ENCODE measurements at regions not wholly inside any gene's neighbourhood (a gene's known extent, or its start where the extent isn't known, plus 50 kb on each side); places are given as distances from the start of the nearest gene placed in this dataset.

DNA sequence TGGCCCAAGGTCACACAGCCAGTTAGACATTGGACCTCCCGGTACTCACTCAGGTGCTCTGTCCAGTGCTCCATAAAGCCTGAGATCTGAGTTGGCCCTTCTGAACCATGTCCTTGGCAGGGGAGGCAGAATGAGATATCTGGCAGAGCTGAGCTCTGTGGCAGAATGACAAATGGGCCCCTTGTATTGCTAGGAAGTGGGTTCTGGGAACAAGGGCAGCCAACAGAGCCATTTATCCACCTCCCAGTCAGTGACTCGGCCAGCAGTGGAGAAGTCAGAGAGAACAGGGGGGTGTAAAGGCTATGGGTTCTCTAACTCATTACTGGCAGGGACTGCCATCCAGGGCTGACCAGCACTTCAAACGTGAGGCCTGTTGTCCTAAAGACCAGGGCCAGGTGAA lies 117.1 kb upstream of the NLRP1 start:
- H3K27ac ChIP-seq, result no peak overlapping the region
- CTCF ChIA-PET, result no interaction called here

DNA sequence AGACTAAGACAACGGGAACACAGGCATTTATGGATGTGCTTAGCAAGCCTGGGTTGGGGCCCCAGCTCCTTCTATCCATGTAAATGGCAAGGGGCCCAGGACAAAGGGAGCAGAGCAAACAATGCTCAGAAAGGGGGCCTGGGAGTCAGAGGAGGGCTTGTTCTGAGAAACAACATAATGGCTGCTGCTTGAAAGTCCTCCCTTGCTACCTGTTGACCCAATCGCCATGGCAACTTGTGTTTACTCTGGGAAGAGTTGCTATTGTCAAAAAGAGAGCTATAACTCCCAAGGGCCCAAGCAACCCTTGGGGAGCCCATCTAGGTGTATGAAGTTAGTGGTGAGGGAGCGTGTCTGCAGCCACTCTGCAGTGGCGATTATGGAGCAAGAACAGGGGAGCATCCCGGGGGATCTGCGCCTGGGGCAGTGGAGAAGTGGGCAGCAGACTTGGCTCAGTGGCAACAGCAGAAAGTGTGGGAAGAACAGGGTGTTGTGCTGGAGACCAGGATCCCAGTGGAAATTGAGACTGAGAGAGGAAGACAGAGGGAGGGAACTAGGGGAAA lies 118.7 kb upstream of the NLRP1 start:
- ChIA-PET CTCF (no interaction called here), POLR2A (ENCODE audit: unreplicated experiment) (no interaction called here)
- Histone ChIP-seq H3K9me3 (ENCODE audit: insufficient read depth, low read depth) (no peaks in the 10 kb centered on the region), H3K79me2 (ENCODE audit: low read depth) (no peaks in the 10 kb centered on the region), H2AFZ (no peak overlapping the region), H3K9me2 (ENCODE audit: insufficient read depth) (no peaks in the 10 kb centered on the region), H3K4me2 (no peak overlapping the region), H3K36me3 (ENCODE audit: low read depth) (no peaks in the 10 kb centered on the region), H3K27ac (no peak overlapping the region), H3F3A (ENCODE audit: insufficient read depth, low read depth) (no peaks in the 10 kb centered on the region), H4K20me1 (ENCODE audit: insufficient read depth) (no peaks in the 10 kb centered on the region), H3K4me3 (no peak overlapping the region), H3K27me3 (ENCODE audit: insufficient read depth, low read depth) (peaks cover 60% of the 10 kb centered on the region), H3K4me1 (replicated peaks; ENCODE audit: insufficient read depth) (no peaks in the 10 kb centered on the region)
- DNase-seq, result no peak
- TF ChIP-seq, protein P1, sequence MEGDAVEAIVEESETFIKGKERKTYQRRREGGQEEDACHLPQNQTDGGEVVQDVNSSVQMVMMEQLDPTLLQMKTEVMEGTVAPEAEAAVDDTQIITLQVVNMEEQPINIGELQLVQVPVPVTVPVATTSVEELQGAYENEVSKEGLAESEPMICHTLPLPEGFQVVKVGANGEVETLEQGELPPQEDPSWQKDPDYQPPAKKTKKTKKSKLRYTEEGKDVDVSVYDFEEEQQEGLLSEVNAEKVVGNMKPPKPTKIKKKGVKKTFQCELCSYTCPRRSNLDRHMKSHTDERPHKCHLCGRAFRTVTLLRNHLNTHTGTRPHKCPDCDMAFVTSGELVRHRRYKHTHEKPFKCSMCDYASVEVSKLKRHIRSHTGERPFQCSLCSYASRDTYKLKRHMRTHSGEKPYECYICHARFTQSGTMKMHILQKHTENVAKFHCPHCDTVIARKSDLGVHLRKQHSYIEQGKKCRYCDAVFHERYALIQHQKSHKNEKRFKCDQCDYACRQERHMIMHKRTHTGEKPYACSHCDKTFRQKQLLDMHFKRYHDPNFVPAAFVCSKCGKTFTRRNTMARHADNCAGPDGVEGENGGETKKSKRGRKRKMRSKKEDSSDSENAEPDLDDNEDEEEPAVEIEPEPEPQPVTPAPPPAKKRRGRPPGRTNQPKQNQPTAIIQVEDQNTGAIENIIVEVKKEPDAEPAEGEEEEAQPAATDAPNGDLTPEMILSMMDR (conservative IDR thresholded peaks at IDR 0.05), result no peak
- TF ChIP-seq EZH2 (IDR thresholded peaks at IDR 0.05; ENCODE audit: low read depth), result no peak
- no TSS peak for BruUV-seq (replicated peaks)
- intact Hi-C loops (cut with micrococcal nuclease; ENCODE audit: unreplicated experiment), result no loop called here

More for the DNA sequence above, 117.1 kb upstream of the NLRP1 start:
- TF ChIP-seq, protein P1 (conservative IDR thresholded peaks at IDR 0.05), result no peak
- TF ChIP-seq EZH2 (IDR thresholded peaks at IDR 0.05; ENCODE audit: low read depth), result no peak
- no TSS peak for BruUV-seq (replicated peaks)
- no peak for DNase-seq
- Histone ChIP-seq H3K9me3 (ENCODE audit: insufficient read depth, low read depth) (no peaks in the 10 kb centered on the region), H3K4me2 (no peak overlapping the region), H3K27me3 (ENCODE audit: insufficient read depth, low read depth) (peaks cover 75% of the 10 kb centered on the region), H3K4me3 (no peak overlapping the region), H3K4me1 (replicated peaks; ENCODE audit: insufficient read depth) (no peaks in the 10 kb centered on the region), H3F3A (ENCODE audit: insufficient read depth, low read depth) (no peaks in the 10 kb centered on the region), H3K9me2 (ENCODE audit: insufficient read depth) (no peaks in the 10 kb centered on the region), H2AFZ (no peak overlapping the region), H4K20me1 (ENCODE audit: insufficient read depth) (no peaks in the 10 kb centered on the region), H3K79me2 (ENCODE audit: low read depth) (no peaks in the 10 kb centered on the region), H3K36me3 (ENCODE audit: low read depth) (no peaks in the 10 kb centered on the region)
- intact Hi-C loops (cut with micrococcal nuclease; ENCODE audit: unreplicated experiment), result no loop called here
- POLR2A ChIA-PET (ENCODE audit: unreplicated experiment), result no interaction called here

DNA sequence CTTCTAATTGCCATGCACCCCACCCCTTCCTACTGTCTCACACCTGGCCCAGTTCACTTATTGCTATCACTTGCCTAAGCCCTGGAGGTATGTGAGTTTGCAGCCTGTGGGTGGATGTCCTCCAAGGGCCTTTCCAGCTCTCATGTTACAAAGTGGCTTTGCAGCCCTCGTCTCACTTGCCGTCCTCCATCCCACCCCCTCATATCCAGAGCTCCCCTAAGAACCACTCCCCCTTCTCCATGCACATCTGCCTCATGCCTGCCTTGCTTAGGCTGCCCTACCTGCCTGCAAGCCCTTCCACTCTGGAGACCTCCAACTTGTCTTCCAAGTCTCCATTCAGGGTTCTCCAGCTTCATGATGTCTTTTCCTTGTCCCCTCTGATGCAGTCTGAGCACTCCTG lies 119.4 kb upstream of the NLRP1 start:
- Histone ChIP-seq H3K27ac (no peak overlapping the region), H3K9me3 (ENCODE audit: insufficient read depth, low read depth) (no peaks in the 10 kb centered on the region), H2AFZ (no peak overlapping the region), H3F3A (ENCODE audit: insufficient read depth, low read depth) (no peaks in the 10 kb centered on the region), H3K27me3 (ENCODE audit: insufficient read depth, low read depth) (peaks cover 53% of the 10 kb centered on the region), H3K4me1 (replicated peaks; ENCODE audit: insufficient read depth) (no peaks in the 10 kb centered on the region), H4K20me1 (ENCODE audit: insufficient read depth) (no peaks in the 10 kb centered on the region), H3K36me3 (ENCODE audit: low read depth) (no peaks in the 10 kb centered on the region), H3K4me3 (no peak overlapping the region), H3K4me2 (no peak overlapping the region), H3K9me2 (ENCODE audit: insufficient read depth) (no peaks in the 10 kb centered on the region), H3K79me2 (ENCODE audit: low read depth) (no peaks in the 10 kb centered on the region)
- BruUV-seq (replicated peaks), result no TSS peak
- ChIA-PET POLR2A (ENCODE audit: unreplicated experiment) (no interaction called here), CTCF (no interaction called here)
- intact Hi-C loops (cut with micrococcal nuclease; ENCODE audit: unreplicated experiment), result no loop called here
- no peak for TF ChIP-seq EZH2 (IDR thresholded peaks at IDR 0.05; ENCODE audit: low read depth)
- TF ChIP-seq, protein P1 (conservative IDR thresholded peaks at IDR 0.05), result no peak
- DNase-seq, result no peak
